Astrocyte (in vitro differentiated cells and primary cell): ENCODE measurements at regions not wholly inside any gene's neighbourhood (a gene's known extent, or its start where the extent isn't known, plus 50 kb on each side); places are given as distances from the start of the nearest gene placed in this dataset.

Experiments
- DNase-seq: peaks from one replicate; pipeline ENCODE4 v3.0.0-alpha.2; 2010; ENCODE audit warnings: low read depth
- FAIRE-seq: peaks from 2 replicates; lab custom pipeline; 2011; peaks lifted over from hg19 to GRCh38; lab: Jason Lieb, UNC
- H2AFZ ChIP-seq: 2 replicates; pipeline ENCODE4 v1.6.0; 2012; ENCODE audit warnings: low read depth, low read length, inconsistent platforms
- H3K27ac ChIP-seq: 2 replicates; pipeline ENCODE4 v1.5.1; 2011; ENCODE audit warnings: low read depth, low read length, inconsistent platforms
- H3K27me3 ChIP-seq: 2 replicates; pipeline ENCODE4 v1.6.0; 2011; ENCODE audit warnings: low read length, inconsistent platforms; ENCODE audit not compliant: insufficient read depth
- H3K36me3 ChIP-seq: 2 replicates; pipeline ENCODE4 v1.5.1; 2011; ENCODE audit warnings: low read length, inconsistent platforms; ENCODE audit not compliant: insufficient read depth
- H3K4me1 ChIP-seq: 2 replicates; pipeline ENCODE4 v1.5.1; 2011; ENCODE audit warnings: low read length, inconsistent platforms; ENCODE audit not compliant: insufficient read depth
- H3K4me2 ChIP-seq: 2 replicates; pipeline ENCODE4 v1.6.0; 2012; ENCODE audit warnings: low read length, inconsistent platforms
- H3K4me3 ChIP-seq: 2 replicates; pipeline ENCODE4 v1.5.1; 2011; ENCODE audit warnings: low read depth, mild to moderate bottlenecking, low read length, inconsistent platforms; ENCODE audit not compliant: insufficient read depth
- H3K79me2 ChIP-seq: 2 replicates; pipeline ENCODE4 v1.6.0; 2012; ENCODE audit warnings: mild to moderate bottlenecking, low read length, inconsistent platforms; ENCODE audit not compliant: insufficient read depth
- H3K9ac ChIP-seq: 2 replicates; pipeline ENCODE4 v1.6.0; 2012; ENCODE audit warnings: mild to moderate bottlenecking, low read length, inconsistent platforms
- H3K9me3 ChIP-seq: 2 replicates; pipeline ENCODE4 v1.5.1; 2012; ENCODE audit warnings: low read depth, mild to moderate bottlenecking, low read length, inconsistent platforms; ENCODE audit not compliant: insufficient read depth
- H4K20me1 ChIP-seq: 2 replicates; pipeline ENCODE4 v1.6.0; 2012; ENCODE audit warnings: low read length, inconsistent platforms; ENCODE audit not compliant: insufficient read depth
- H3K27ac Mint-ChIP-seq: one replicate; pipeline ENCODE4 v1.8.0; 2021; ENCODE audit warnings: mild to moderate bottlenecking, mixed read lengths; ENCODE audit not compliant: unreplicated experiment
- H3K27me3 Mint-ChIP-seq: one replicate; pipeline ENCODE4 v1.8.0; 2021; ENCODE audit warnings: low read depth, mixed read lengths; ENCODE audit not compliant: unreplicated experiment
- H3K36me3 Mint-ChIP-seq: one replicate; pipeline ENCODE4 v1.8.0; 2021; ENCODE audit warnings: low read depth, mixed read lengths; ENCODE audit not compliant: unreplicated experiment
- H3K4me1 Mint-ChIP-seq: one replicate; pipeline ENCODE4 v1.8.0; 2021; ENCODE audit warnings: low read depth, mixed read lengths; ENCODE audit not compliant: unreplicated experiment
- H3K4me3 Mint-ChIP-seq: one replicate; pipeline ENCODE4 v1.8.0; 2021; ENCODE audit warnings: mild to moderate bottlenecking, moderate library complexity, mixed read lengths; ENCODE audit not compliant: unreplicated experiment
- H3K9me3 Mint-ChIP-seq: one replicate; pipeline ENCODE4 v1.8.0; 2021; ENCODE audit warnings: mild to moderate bottlenecking, mixed read lengths; ENCODE audit not compliant: unreplicated experiment
- CTCF ChIP-seq: IDR thresholded peaks from 2 replicates; pipeline ENCODE4 v1.5.1; 2011; ENCODE audit warnings: low read depth, mild to moderate bottlenecking, inconsistent platforms, low read length, moderate library complexity; ENCODE audit not compliant: insufficient read depth
- EZH2 ChIP-seq: IDR thresholded peaks from 2 replicates; pipeline ENCODE4 v1.6.1; 2012; ENCODE audit warnings: mild to moderate bottlenecking, low read length, inconsistent platforms; ENCODE audit not compliant: insufficient read depth

GRCh38 chr10:62647375-62648092, 157.0 kb upstream of the ADO start:
- H3K27ac ChIP-seq = no peak overlapping the region
- no peak overlapping the region for H3K4me2 ChIP-seq
- TF ChIP-seq CTCF (no peak), EZH2 (no peak)
- DNase-seq (no peak), FAIRE-seq (no peak)
- H3K4me3 Mint-ChIP-seq = no peak overlapping the region
- H3K27ac Mint-ChIP-seq = no peak overlapping the region
- no peaks in the 10 kb centered on the region for H3K79me2 ChIP-seq
- no peaks in the 10 kb centered on the region for H3K27me3 Mint-ChIP-seq
- no peak overlapping the region for H3K9ac ChIP-seq
- peaks cover 3% of the 10 kb centered on the region for H3K27me3 ChIP-seq
- H4K20me1 ChIP-seq = no peaks in the 10 kb centered on the region
- H3K9me3 ChIP-seq = no peaks in the 10 kb centered on the region
- peaks cover 12% of the 10 kb centered on the region for H3K4me1 Mint-ChIP-seq
- no peaks in the 10 kb centered on the region for H3K36me3 Mint-ChIP-seq
- H2AFZ ChIP-seq = no peak overlapping the region
- H3K4me3 ChIP-seq = no peak overlapping the region
- no peaks in the 10 kb centered on the region for H3K36me3 ChIP-seq
- H3K4me1 ChIP-seq = no peaks in the 10 kb centered on the region
- no peaks in the 10 kb centered on the region for H3K9me3 Mint-ChIP-seq

GRCh38 chr10:62648921-62649320, 155.6 kb upstream of the ADO start:
- Histone ChIP-seq H3K79me2 (no peaks in the 10 kb centered on the region), H3K9ac (no peak overlapping the region), H3K27ac (no peak overlapping the region), H3K4me1 (no peaks in the 10 kb centered on the region), H3K27me3 (peaks cover 3% of the 10 kb centered on the region), H3K4me2 (no peak overlapping the region), H3K4me3 (no peak overlapping the region), H3K36me3 (no peaks in the 10 kb centered on the region), H4K20me1 (no peaks in the 10 kb centered on the region), H3K9me3 (no peaks in the 10 kb centered on the region), H2AFZ (no peak overlapping the region)
- Mint-ChIP-seq H3K36me3 (no peaks in the 10 kb centered on the region), H3K27me3 (no peaks in the 10 kb centered on the region), H3K4me3 (no peak overlapping the region), H3K9me3 (no peaks in the 10 kb centered on the region), H3K27ac (no peak overlapping the region), H3K4me1 (peaks cover 12% of the 10 kb centered on the region)
- FAIRE-seq (no peak), DNase-seq (no peak)
- no peak for TF ChIP-seq EZH2
- TF ChIP-seq CTCF = no peak

- no peak overlapping the region for H2AFZ ChIP-seq
- Mint-ChIP-seq H3K4me1 (peaks cover 12% of the 10 kb centered on the region), H3K4me3 (no peak overlapping the region), H3K9me3 (no peaks in the 10 kb centered on the region), H3K27me3 (no peaks in the 10 kb centered on the region), H3K36me3 (no peaks in the 10 kb centered on the region), H3K27ac (peak overlapping the region; percentile 9)
- peaks cover 3% of the 10 kb centered on the region for H3K27me3 ChIP-seq
- no peaks in the 10 kb centered on the region for H3K79me2 ChIP-seq
- no peak overlapping the region for H3K9ac ChIP-seq
- no peak overlapping the region for H3K4me2 ChIP-seq
- DNase-seq (peak; percentile 14), FAIRE-seq (no peak)
- TF ChIP-seq EZH2 (no peak), CTCF (no peak)
- no peaks in the 10 kb centered on the region for H3K9me3 ChIP-seq
- no peaks in the 10 kb centered on the region for H3K4me1 ChIP-seq
- H3K36me3 ChIP-seq = no peaks in the 10 kb centered on the region
- no peak overlapping the region for H3K4me3 ChIP-seq
- H4K20me1 ChIP-seq = no peaks in the 10 kb centered on the region
- H3K27ac ChIP-seq = no peak overlapping the region
Measured at GRCh38 chr10:62650411-62650810, 154.1 kb upstream of the ADO start.
